ENCODE measurements at regions not wholly inside any gene's neighbourhood (a gene's known extent, or its start where the extent isn't known, plus 50 kb on each side); places are given as distances from the start of the nearest gene placed in this dataset.

- Histone ChIP-seq H3K27ac (ENCODE audit: low read length) (no peak overlapping the region), H3K36me3 (ENCODE audit: control insufficient read depth, insufficient read depth, low read length) (no peaks in the 10 kb centered on the region), H3K4me1 (ENCODE audit: control insufficient read depth, insufficient read depth, low read length) (no peaks in the 10 kb centered on the region), H3K9me3 (ENCODE audit: control insufficient read depth, insufficient read depth, low read depth, low read length) (no peaks in the 10 kb centered on the region), H3K4me3 (ENCODE audit: low read depth in 2 of 2, low read length in 2 of 2) (no peak overlapping the region), H3K27me3 (ENCODE audit: control insufficient read depth, insufficient read depth, low read length) (peaks cover 4% of the 10 kb centered on the region; the same call in 1 of the 2 replicates)
- ATAC-seq, result no peak
- in situ Hi-C loops (cut with HindIII; ENCODE audit: low pct_unique_long_range_greater_than_20kb, low sequenced_read_pairs) (no loop called here), intact Hi-C loops (cut with micrococcal nuclease; ENCODE audit: unreplicated experiment) (no loop called here)
- TF ChIP-seq SIN3A (IDR thresholded peaks at IDR 0.05; ENCODE audit: borderline replicate concordance, insufficient read depth, low read depth, low read length), result no peak
- no peak for DNase-seq (ENCODE audit: low read depth, low spot score)
- BruUV-seq (replicated peaks), result no TSS peak
- ChIA-PET CTCF (no interaction called here), POLR2A (no interaction called here)
Measured at GRCh38 chr12:94783862-94784261, 133.5 kb upstream of the TMCC3 start.

- Histone ChIP-seq H3K4me3 (ENCODE audit: low read depth in 2 of 2, low read length in 2 of 2) (no peak overlapping the region), H3K36me3 (ENCODE audit: control insufficient read depth, insufficient read depth, low read length) (no peaks in the 10 kb centered on the region), H3K27me3 (ENCODE audit: control insufficient read depth, insufficient read depth, low read length) (peaks cover 2% of the 10 kb centered on the region; the same call in 1 of the 2 replicates), H3K9me3 (ENCODE audit: control insufficient read depth, insufficient read depth, low read depth, low read length) (no peaks in the 10 kb centered on the region), H3K27ac (ENCODE audit: low read length) (no peak overlapping the region), H3K4me1 (ENCODE audit: control insufficient read depth, insufficient read depth, low read length) (no peaks in the 10 kb centered on the region)
- no peak for DNase-seq (ENCODE audit: low read depth, low spot score)
- intact Hi-C loops (cut with micrococcal nuclease; ENCODE audit: unreplicated experiment) (no loop called here), in situ Hi-C loops (cut with HindIII; ENCODE audit: low pct_unique_long_range_greater_than_20kb, low sequenced_read_pairs) (no loop called here)
- TF ChIP-seq REST (IDR thresholded peaks at IDR 0.05; ENCODE audit: insufficient read depth in 1 of 2, low read depth in 2 of 2, low read length in 1 of 2) (no peak), CTCF (IDR thresholded peaks at IDR 0.05) (no peak)
- ChIA-PET POLR2A (no interaction called here), CTCF (no interaction called here)
- ATAC-seq, result no peak
- no TSS peak for BruUV-seq (replicated peaks)
Measured at GRCh38 chr12:94783343-94783742, 133.0 kb upstream of the TMCC3 start.

- POLR2A ChIA-PET, result no interaction called here
- in situ Hi-C loops (cut with HindIII; ENCODE audit: low pct_unique_long_range_greater_than_20kb, low sequenced_read_pairs), result no loop called here
Measured at GRCh38 chr12:94781835-94782234, 131.5 kb upstream of the TMCC3 start.

More at GRCh38 chr12:94781835-94782234, 131.5 kb upstream of the TMCC3 start:
- TF ChIP-seq TCF7L2 (IDR thresholded peaks at IDR 0.05; ENCODE audit: low read depth, low read length) (no peak), REST (IDR thresholded peaks at IDR 0.05; ENCODE audit: insufficient read depth in 1 of 2, low read depth in 2 of 2, low read length in 1 of 2) (no peak), SIN3A (IDR thresholded peaks at IDR 0.05; ENCODE audit: borderline replicate concordance, insufficient read depth, low read depth, low read length) (no peak), CTCF (IDR thresholded peaks at IDR 0.05) (no peak), POLR2AphosphoS5 (IDR thresholded peaks at IDR 0.05; ENCODE audit: low read depth, low read length) (no peak)
- Histone ChIP-seq H3K27ac (ENCODE audit: low read length) (no peak overlapping the region), H3K36me3 (ENCODE audit: control insufficient read depth, insufficient read depth, low read length) (no peaks in the 10 kb centered on the region), H3K9me3 (ENCODE audit: control insufficient read depth, insufficient read depth, low read depth, low read length) (no peaks in the 10 kb centered on the region), H3K4me3 (ENCODE audit: low read depth in 2 of 2, low read length in 2 of 2) (no peak overlapping the region), H3K27me3 (ENCODE audit: control insufficient read depth, insufficient read depth, low read length) (peaks cover 6% of the 10 kb centered on the region), H3K4me1 (ENCODE audit: control insufficient read depth, insufficient read depth, low read length) (no peaks in the 10 kb centered on the region)
- no TSS peak for BruUV-seq (replicated peaks)
- intact Hi-C loops (cut with micrococcal nuclease; ENCODE audit: unreplicated experiment), result no loop called here
- CTCF ChIA-PET, result no interaction called here
- DNase-seq (ENCODE audit: low read depth, low spot score) (no peak), ATAC-seq (no peak)

Measured in Panc1 (cell line).